ENCODE measurements at regions not wholly inside any gene's neighbourhood (a gene's known extent, or its start where the extent isn't known, plus 50 kb on each side); places are given as distances from the start of the nearest gene placed in this dataset.

GRCh38 chr1:213650603-213651002 lies 337.2 kb upstream of the PROX1 start:
- no peak for TF ChIP-seq YY1 (IDR thresholded peaks at IDR 0.05; ENCODE audit: insufficient read depth, insufficient read length)
- no peak for TF ChIP-seq SUZ12 (IDR thresholded peaks at IDR 0.05; ENCODE audit: extremely low read depth, insufficient read depth, insufficient read length)
